ENCODE measurements at regions not wholly inside any gene's neighbourhood (a gene's known extent, or its start where the extent isn't known, plus 50 kb on each side); places are given as distances from the start of the nearest gene placed in this dataset.

GRCh38 chr4:100576570-100576969, 58.7 kb upstream of the EMCN start:
- no peaks in the 10 kb centered on the region for H3K9me2 ChIP-seq (ENCODE audit: low read depth, low read length)
- H3K36me3 ChIP-seq (ENCODE audit: insufficient read depth, low read length): no peaks in the 10 kb centered on the region
- no peak overlapping the region for H3K4me3 ChIP-seq (ENCODE audit: low read depth, low read length, poor library complexity, severe bottlenecking)
- no peak overlapping the region for H2AFZ ChIP-seq (ENCODE audit: low read length)
- no peak overlapping the region for H3K27ac ChIP-seq (ENCODE audit: low read depth, low read length, poor library complexity, severe bottlenecking)
- H4K20me1 ChIP-seq (ENCODE audit: insufficient read depth, low read length): no peaks in the 10 kb centered on the region
- no peak overlapping the region for H3K9ac ChIP-seq (ENCODE audit: low read length)
- no peak overlapping the region for H3K4me2 ChIP-seq (ENCODE audit: low read length)
- no peaks in the 10 kb centered on the region for H3K27me3 ChIP-seq (ENCODE audit: insufficient read depth, low read length)
- H3K9me3 ChIP-seq (ENCODE audit: low read length): no peaks in the 10 kb centered on the region
- H3F3A ChIP-seq (ENCODE audit: insufficient read depth, low read length): no peaks in the 10 kb centered on the region
- H3K4me1 ChIP-seq (ENCODE audit: insufficient read depth, low read length, severe bottlenecking): no peaks in the 10 kb centered on the region
- TF ChIP-seq EZH2 (IDR thresholded peaks at IDR 0.05; ENCODE audit: borderline replicate concordance, low read length) (no peak), CTCF (IDR thresholded peaks at IDR 0.05; ENCODE audit: low read length) (peak; percentile 44)
- H3K79me2 ChIP-seq (ENCODE audit: insufficient read depth, low read length): no peaks in the 10 kb centered on the region

GRCh38 chr4:100574607-100575006, 56.8 kb upstream of the EMCN start:
- Histone ChIP-seq H4K20me1 (ENCODE audit: insufficient read depth, low read length) (no peaks in the 10 kb centered on the region), H2AFZ (ENCODE audit: low read length) (no peak overlapping the region), H3K27ac (ENCODE audit: low read depth, low read length, poor library complexity, severe bottlenecking) (no peak overlapping the region), H3K9ac (ENCODE audit: low read length) (no peak overlapping the region), H3K27me3 (ENCODE audit: insufficient read depth, low read length) (no peaks in the 10 kb centered on the region), H3K4me1 (ENCODE audit: insufficient read depth, low read length, severe bottlenecking) (no peaks in the 10 kb centered on the region), H3K9me2 (ENCODE audit: low read depth, low read length) (no peaks in the 10 kb centered on the region), H3K4me3 (ENCODE audit: low read depth, low read length, poor library complexity, severe bottlenecking) (no peak overlapping the region), H3K4me2 (ENCODE audit: low read length) (no peak overlapping the region), H3F3A (ENCODE audit: insufficient read depth, low read length) (no peaks in the 10 kb centered on the region), H3K9me3 (ENCODE audit: low read length) (no peaks in the 10 kb centered on the region), H3K79me2 (ENCODE audit: insufficient read depth, low read length) (no peaks in the 10 kb centered on the region), H3K36me3 (ENCODE audit: insufficient read depth, low read length) (no peaks in the 10 kb centered on the region)
- TF ChIP-seq CTCF (IDR thresholded peaks at IDR 0.05; ENCODE audit: low read length) (no peak), EZH2 (IDR thresholded peaks at IDR 0.05; ENCODE audit: borderline replicate concordance, low read length) (no peak)

- H2AFZ ChIP-seq (ENCODE audit: low read length): no peak overlapping the region
- H3K27me3 ChIP-seq (ENCODE audit: insufficient read depth, low read length): no peaks in the 10 kb centered on the region
- H3K9ac ChIP-seq (ENCODE audit: low read length): no peak overlapping the region
- TF ChIP-seq CTCF (IDR thresholded peaks at IDR 0.05; ENCODE audit: low read length) (no peak), EZH2 (IDR thresholded peaks at IDR 0.05; ENCODE audit: borderline replicate concordance, low read length) (no peak)
- H3K27ac ChIP-seq (ENCODE audit: low read depth, low read length, poor library complexity, severe bottlenecking): no peak overlapping the region
- H3K4me2 ChIP-seq (ENCODE audit: low read length): no peak overlapping the region
- H4K20me1 ChIP-seq (ENCODE audit: insufficient read depth, low read length): no peaks in the 10 kb centered on the region
- H3K4me1 ChIP-seq (ENCODE audit: insufficient read depth, low read length, severe bottlenecking): no peaks in the 10 kb centered on the region
- H3F3A ChIP-seq (ENCODE audit: insufficient read depth, low read length): no peaks in the 10 kb centered on the region
- H3K9me3 ChIP-seq (ENCODE audit: low read length): no peaks in the 10 kb centered on the region
- H3K79me2 ChIP-seq (ENCODE audit: insufficient read depth, low read length): no peaks in the 10 kb centered on the region
- no peaks in the 10 kb centered on the region for H3K36me3 ChIP-seq (ENCODE audit: insufficient read depth, low read length)
- no peaks in the 10 kb centered on the region for H3K9me2 ChIP-seq (ENCODE audit: low read depth, low read length)
- H3K4me3 ChIP-seq (ENCODE audit: low read depth, low read length, poor library complexity, severe bottlenecking): no peak overlapping the region
Measured at GRCh38 chr4:100569196-100569595, 51.4 kb upstream of the EMCN start.
